Neuronal stem cell (in vitro differentiated cells): ENCODE measurements at regions not wholly inside any gene's neighbourhood (a gene's known extent, or its start where the extent isn't known, plus 50 kb on each side); places are given as distances from the start of the nearest gene placed in this dataset.
"Not testable (repeated sequence)": the region's sequence is repeated elsewhere in the genome, so short reads cannot be mapped to it uniquely, and the experiment has no call there.

Experiments
- DNase-seq: peaks from one replicate; pipeline ENCODE4 v3.0.0-alpha.2; 2013; ENCODE audit warnings: low spot score
- H2AFZ ChIP-seq: one replicate; pipeline ENCODE4 v1.6.1; 2013; ENCODE audit warnings: mild to moderate bottlenecking, low read length, inconsistent platforms
- H2AK5ac ChIP-seq: 2 replicates; pipeline ENCODE4 v1.6.1; 2013; ENCODE audit warnings: low read depth, mild to moderate bottlenecking, inconsistent platforms, low read length, moderate library complexity, mixed read lengths
- H2BK120ac ChIP-seq: 2 replicates; pipeline ENCODE4 v1.6.1; 2013; ENCODE audit warnings: low read depth, mild to moderate bottlenecking, inconsistent platforms, low read length, moderate library complexity, mixed read lengths
- H2BK12ac ChIP-seq: one replicate; pipeline ENCODE4 v1.6.1; 2013; ENCODE audit warnings: low read length, inconsistent platforms
- H2BK15ac ChIP-seq: 2 replicates; pipeline ENCODE4 v1.6.1; 2013; ENCODE audit warnings: mild to moderate bottlenecking, low read length, inconsistent platforms, mixed read lengths
- H2BK5ac ChIP-seq: one replicate; pipeline ENCODE4 v1.6.1; 2013; ENCODE audit warnings: inconsistent platforms, mild to moderate bottlenecking, low read length, moderate library complexity
- H3K14ac ChIP-seq: one replicate; pipeline ENCODE4 v1.6.1; 2013; ENCODE audit warnings: low read length, inconsistent platforms
- H3K18ac ChIP-seq: 2 replicates; pipeline ENCODE4 v1.6.1; 2013; ENCODE audit warnings: low read length, inconsistent platforms
- H3K23ac ChIP-seq: 2 replicates; pipeline ENCODE4 v1.6.1; 2013; ENCODE audit warnings: low read depth, mild to moderate bottlenecking, mixed read lengths, low read length, inconsistent platforms; ENCODE audit not compliant: poor library complexity
- H3K27ac ChIP-seq: replicated peaks from 3 replicates; pipeline ENCODE4 v1.5.1; 2013; ENCODE audit warnings: low read length, inconsistent platforms
- H3K27me3 ChIP-seq, 3 experiments: 2 replicates each; pipeline ENCODE4 v1.6.1; 2013; ENCODE audit warnings: low read length in 3 of 3, mild to moderate bottlenecking in 2 of 3, inconsistent platforms in 1 of 3, low read depth in 1 of 3, mixed read lengths in 1 of 3, moderate library complexity in 1 of 3; ENCODE audit not compliant: control insufficient read depth in 3 of 3, insufficient read depth in 3 of 3
- H3K36me3 ChIP-seq, 2 donors: replicated peaks in 1 of 2; 2 replicates each; pipeline ENCODE4 v1.6.1; 2013; ENCODE audit warnings: low read length in 2 of 2; ENCODE audit not compliant: control insufficient read depth in 2 of 2, insufficient read depth in 2 of 2
- H3K4ac ChIP-seq: 2 replicates; pipeline ENCODE4 v1.6.1; 2013; ENCODE audit warnings: inconsistent platforms, mild to moderate bottlenecking, low read length, moderate library complexity
- H3K4me1 ChIP-seq, 2 donors: 1 replicate in 1 of 2; 2 replicates in 1 of 2; pipeline ENCODE4 v1.6.1; 2013; ENCODE audit warnings: low read length in 2 of 2, low read depth in 1 of 2; ENCODE audit not compliant: control insufficient read depth in 2 of 2, insufficient read depth in 1 of 2
- H3K4me2 ChIP-seq: one replicate; pipeline ENCODE4 v1.6.1; 2013; ENCODE audit warnings: mild to moderate bottlenecking, low read length, inconsistent platforms; ENCODE audit not compliant: insufficient read depth, poor library complexity, severe bottlenecking
- H3K4me3 ChIP-seq, 2 donors: 2 replicates each; pipeline ENCODE4 v1.5.1; 2013; ENCODE audit warnings: low read length in 2 of 2, mild to moderate bottlenecking in 2 of 2, inconsistent platforms in 1 of 2, moderate library complexity in 1 of 2
- H3K79me1 ChIP-seq: one replicate; pipeline ENCODE4 v1.6.1; 2013; ENCODE audit warnings: low read depth, mild to moderate bottlenecking, inconsistent platforms, low read length, moderate library complexity
- H3K9ac ChIP-seq: one replicate; pipeline ENCODE4 v1.6.1; 2013; ENCODE audit warnings: mild to moderate bottlenecking, low read depth, low read length, inconsistent platforms; ENCODE audit not compliant: poor library complexity
- H3K9me3 ChIP-seq, 2 donors: replicated peaks in 1 of 2; 2 replicates each; pipeline versions ENCODE3 to v1.6.1; 2013; ENCODE audit warnings: low read length in 2 of 2, mild to moderate bottlenecking in 2 of 2, inconsistent platforms in 1 of 2, low read depth in 1 of 2, mixed read lengths in 1 of 2, moderate library complexity in 1 of 2; ENCODE audit not compliant: control insufficient read depth in 2 of 2, insufficient read depth in 1 of 2
- H4K8ac ChIP-seq: one replicate; pipeline ENCODE4 v1.6.1; 2013; ENCODE audit warnings: low read depth, mild to moderate bottlenecking, inconsistent platforms, low read length, moderate library complexity
- H4K91ac ChIP-seq: one replicate; pipeline ENCODE4 v1.6.1; 2013; ENCODE audit warnings: low read length, low read depth, mild to moderate bottlenecking, inconsistent platforms; ENCODE audit not compliant: poor library complexity
- WGBS, 2 donors: extraction: QIAGEN DNeasy Blood & Tissue Kit; methylation state at CpG; one replicate each; pipeline ENCODE4 v1.1.7; 2013; ENCODE audit warnings: missing lambda C conversion rate in 2 of 2, mixed read lengths in 1 of 2; ENCODE audit not compliant: insufficient read length in 2 of 2, insufficient replicate concordance in 1 of 2; ENCODE audit errors: extremely low coverage in 2 of 2; 5-methylcytosine and 5-hydroxymethylcytosine counted together

DNA sequence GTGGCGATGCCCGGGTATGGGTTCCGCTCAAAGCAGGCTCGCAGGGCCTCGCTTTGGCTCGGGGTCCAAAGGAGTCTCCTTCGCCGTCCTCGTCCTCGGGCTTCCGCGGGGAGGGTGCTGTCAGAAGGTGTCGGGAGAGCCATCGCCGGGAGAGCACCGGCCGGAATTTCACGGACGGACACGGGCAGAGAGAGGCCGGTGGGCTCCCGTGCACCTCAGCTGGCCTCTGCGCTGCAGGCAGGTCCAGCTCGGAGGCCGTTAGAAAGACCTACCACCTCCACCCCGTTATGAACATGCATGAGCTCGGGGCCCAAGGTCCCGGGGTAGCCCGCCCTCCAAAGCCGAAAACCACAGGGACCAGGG lies 1846.0 kb upstream of the DEFB115 start:
- not testable (repeated sequence) for H3K27me3 ChIP-seq, H3K36me3 ChIP-seq, H3K27ac ChIP-seq, H3K14ac ChIP-seq, H2BK5ac ChIP-seq, H3K79me1 ChIP-seq, H2AFZ ChIP-seq, H2AK5ac ChIP-seq, H2BK12ac ChIP-seq, H3K4me2 ChIP-seq, H2BK120ac ChIP-seq, DNase-seq, H3K4me1 ChIP-seq, H2BK15ac ChIP-seq, H4K91ac ChIP-seq
- H3K4ac ChIP-seq = peak overlapping the region; percentile 93
- peak overlapping the region; percentile 17 for H3K23ac ChIP-seq
- H3K18ac ChIP-seq = peak overlapping the region; percentile 57
- peaks cover 0 to 17% of the 10 kb centered on the region in 2 donors for H3K9me3 ChIP-seq
- peak overlapping the region in 1 of 2 donors; percentile 49 for H3K4me3 ChIP-seq
- peak overlapping the region; percentile 65 for H4K8ac ChIP-seq
- WGBS, 2 donors = no CpG with 5 or more reads among the region's 30 CpGs
- peak overlapping the region; percentile 44 for H3K9ac ChIP-seq

DNA sequence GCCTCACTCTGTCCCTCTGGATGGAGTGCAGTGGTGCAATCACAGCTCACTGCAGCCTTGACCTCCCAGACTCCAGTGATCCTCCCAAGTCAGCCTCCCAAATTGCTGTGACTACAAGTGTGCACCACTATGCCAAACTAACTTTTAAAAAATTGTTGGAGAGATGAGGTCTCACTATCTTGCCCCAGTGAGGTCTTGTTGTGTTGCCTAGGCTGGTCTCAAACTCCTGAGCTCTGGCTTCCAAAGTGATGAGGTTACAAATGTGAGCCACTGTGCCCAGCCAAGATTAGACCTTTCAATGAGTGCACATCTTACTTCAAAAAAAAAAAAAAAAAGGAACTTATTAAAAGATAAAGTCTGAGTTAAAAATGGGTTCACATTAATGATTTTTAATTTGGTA lies 1838.1 kb upstream of the DEFB115 start:
- H3K4me1 ChIP-seq = no peaks in the 10 kb centered on the region

DNA sequence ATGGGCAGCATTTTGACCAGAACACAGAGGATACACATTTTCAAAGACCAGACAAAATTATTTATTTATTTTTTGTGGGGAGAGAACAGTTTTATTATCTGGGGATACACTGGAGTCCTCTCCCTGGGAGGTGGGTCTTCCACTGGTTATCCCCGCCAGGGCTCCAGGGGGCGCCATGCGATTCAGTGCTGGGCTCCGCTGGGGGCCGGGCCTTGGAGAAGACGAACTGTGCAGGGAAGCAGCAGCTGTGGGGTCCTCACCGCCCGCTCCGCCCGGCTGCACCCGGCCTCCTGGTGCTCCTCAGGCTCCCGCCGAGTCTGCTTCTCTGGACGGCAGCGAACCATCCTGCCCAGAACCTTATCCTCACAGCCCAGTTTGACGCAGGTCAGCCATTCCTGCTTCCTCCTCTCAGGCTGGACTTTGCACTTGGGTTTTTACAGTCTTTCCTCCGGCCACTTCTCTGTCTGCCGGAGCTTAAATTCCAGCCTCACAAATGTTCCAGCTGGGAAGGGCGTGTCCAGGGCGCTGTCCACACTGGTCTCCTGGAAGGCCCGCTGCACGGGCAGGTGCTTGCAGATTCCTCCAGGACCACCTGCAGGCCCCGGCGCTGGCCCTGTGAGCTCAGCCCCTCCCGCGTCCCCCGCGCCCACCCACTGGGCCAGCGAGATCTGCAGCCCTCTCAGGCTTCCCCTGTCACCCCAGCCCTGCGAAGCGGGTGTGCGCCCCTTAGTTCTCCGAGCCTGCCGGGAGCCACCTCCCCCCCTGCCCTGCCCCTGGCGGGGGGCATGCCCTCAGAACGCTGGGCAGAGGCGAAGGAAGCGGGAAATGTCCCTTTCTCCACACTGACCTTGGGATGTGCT lies 1830.0 kb upstream of the DEFB115 start:
- Histone ChIP-seq H2BK120ac (no peak overlapping the region), H3K4me3 (no peak overlapping the region), H2AFZ (no peak overlapping the region), H3K27ac (no peak overlapping the region), H2BK5ac (no peak overlapping the region), H4K91ac (no peak overlapping the region), H3K79me1 (no peaks in the 10 kb centered on the region), H3K9me3 (peaks cover 0 to 2% of the 10 kb centered on the region in 2 donors), H3K4me1 (no peaks in the 10 kb centered on the region), H4K8ac (no peak overlapping the region), H2BK15ac (no peak overlapping the region), H3K36me3 (no peaks in the 10 kb centered on the region), H2BK12ac (no peak overlapping the region), H3K4me2 (no peak overlapping the region), H3K27me3 (no peaks in the 10 kb centered on the region), H3K23ac (no peak overlapping the region), H2AK5ac (no peak overlapping the region), H3K18ac (no peak overlapping the region), H3K9ac (no peak overlapping the region), H3K4ac (no peak overlapping the region), H3K14ac (no peak overlapping the region)
- DNase-seq = no peak
- WGBS, 2 donors = no CpG with 5 or more reads among the region's 38 CpGs

More for the DNA sequence above, 1838.1 kb upstream of the DEFB115 start:
- Histone ChIP-seq H4K91ac (no peak overlapping the region), H3K79me1 (no peaks in the 10 kb centered on the region), H3K4me3 (no peak overlapping the region), H3K4me2 (no peak overlapping the region), H3K9ac (no peak overlapping the region), H2BK12ac (no peak overlapping the region), H3K4ac (no peak overlapping the region), H2AK5ac (no peak overlapping the region), H4K8ac (no peak overlapping the region), H3K23ac (no peak overlapping the region), H3K14ac (no peak overlapping the region), H2BK120ac (no peak overlapping the region), H2AFZ (no peak overlapping the region), H3K27me3 (no peaks in the 10 kb centered on the region), H3K36me3 (no peaks in the 10 kb centered on the region), H2BK5ac (no peak overlapping the region), H2BK15ac (no peak overlapping the region), H3K27ac (no peak overlapping the region), H3K18ac (no peak overlapping the region), H3K9me3 (peaks cover 0 to 5% of the 10 kb centered on the region in 2 donors)
- no peak for DNase-seq

DNA sequence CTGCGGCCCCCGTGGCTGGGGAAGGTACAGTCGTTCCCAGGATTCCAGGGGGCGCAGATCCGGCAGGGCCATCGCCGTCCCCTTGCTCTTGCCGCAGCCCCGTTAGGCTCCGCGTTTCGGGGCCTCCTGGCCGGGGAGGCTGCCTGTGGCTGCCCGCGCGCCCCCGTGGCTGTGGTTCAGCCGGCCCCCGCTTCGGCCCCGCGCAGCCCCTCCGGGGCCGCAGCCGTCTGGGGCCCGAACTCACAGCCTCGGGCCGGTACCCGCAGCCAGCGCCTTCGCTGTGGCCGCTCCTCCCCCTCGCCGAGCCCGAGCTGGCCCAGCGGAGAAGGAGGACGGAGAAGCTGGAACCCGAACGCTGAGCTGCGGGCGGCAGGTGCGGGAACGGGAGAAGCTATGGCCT lies 1826.9 kb upstream of the DEFB115 start:
- H2AK5ac ChIP-seq = no peak overlapping the region
- H3K9me3 ChIP-seq = no peaks in the 10 kb centered on the region
- no peak overlapping the region for H3K4me3 ChIP-seq
- H2AFZ ChIP-seq = no peak overlapping the region
- H2BK15ac ChIP-seq = no peak overlapping the region
- no peak overlapping the region for H2BK5ac ChIP-seq
- no peak for DNase-seq
- H3K27ac ChIP-seq = no peak overlapping the region
- H2BK120ac ChIP-seq = no peak overlapping the region
- H3K18ac ChIP-seq = no peak overlapping the region
- no peaks in the 10 kb centered on the region for H3K36me3 ChIP-seq
- WGBS, 2 donors = no CpG with 5 or more reads among the region's 43 CpGs
- H3K14ac ChIP-seq = no peak overlapping the region
- no peaks in the 10 kb centered on the region for H3K27me3 ChIP-seq
- no peak overlapping the region for H2BK12ac ChIP-seq
- no peaks in the 10 kb centered on the region for H3K4me1 ChIP-seq
- no peak overlapping the region for H3K4me2 ChIP-seq
- H4K91ac ChIP-seq = no peak overlapping the region
- no peaks in the 10 kb centered on the region for H3K79me1 ChIP-seq
- H3K23ac ChIP-seq = no peak overlapping the region
- H4K8ac ChIP-seq = no peak overlapping the region
- H3K9ac ChIP-seq = no peak overlapping the region
- no peak overlapping the region for H3K4ac ChIP-seq
